ENCODE measurements at regions not wholly inside any gene's neighbourhood (a gene's known extent, or its start where the extent isn't known, plus 50 kb on each side); places are given as distances from the start of the nearest gene placed in this dataset.

GRCh38 chr4:110878956-110879355, 256.1 kb upstream of the PITX2 start:
- no peak for TF ChIP-seq POLR2A (IDR thresholded peaks at IDR 0.05)
- TF ChIP-seq CTCF (IDR thresholded peaks at IDR 0.05) = no peak
- no peak for DNase-seq
- no peak overlapping the region for H3K27ac ChIP-seq
- WGBS, 4 donors = 72 to 79% (median 75%) methylated on average over 3 of the region's 3 CpGs
- H3K9me3 ChIP-seq (replicated peaks in 1 of 3) = no peaks in the 10 kb centered on the region
- H3K4me1 ChIP-seq (replicated peaks in 1 of 2) = no peaks in the 10 kb centered on the region
- H3K27me3 ChIP-seq = no peaks in the 10 kb centered on the region
- H3K36me3 ChIP-seq (replicated peaks in 1 of 2) = no peaks in the 10 kb centered on the region
- intact Hi-C loops (cut with DNase I) = no loop called here
- H3K4me3 ChIP-seq = no peak overlapping the region

GRCh38 chr4:110886270-110886669, 263.4 kb upstream of the PITX2 start:
- Histone ChIP-seq H3K36me3 (replicated peaks in 1 of 2) (no peaks in the 10 kb centered on the region), H3K27me3 (no peaks in the 10 kb centered on the region), H3K4me3 (no peak overlapping the region), H3K27ac (no peak overlapping the region), H3K4me1 (replicated peaks in 1 of 2) (no peaks in the 10 kb centered on the region), H3K9me3 (replicated peaks in 1 of 3) (no peaks in the 10 kb centered on the region)
- intact Hi-C loops (cut with DNase I) = no loop called here
- 78 to 93% (median 80%) methylated on average over 6 of the region's 6 CpGs for WGBS, 4 donors
- TF ChIP-seq CTCF (IDR thresholded peaks at IDR 0.05) (no peak), POLR2A (IDR thresholded peaks at IDR 0.05) (no peak)
- DNase-seq = no peak

DNA sequence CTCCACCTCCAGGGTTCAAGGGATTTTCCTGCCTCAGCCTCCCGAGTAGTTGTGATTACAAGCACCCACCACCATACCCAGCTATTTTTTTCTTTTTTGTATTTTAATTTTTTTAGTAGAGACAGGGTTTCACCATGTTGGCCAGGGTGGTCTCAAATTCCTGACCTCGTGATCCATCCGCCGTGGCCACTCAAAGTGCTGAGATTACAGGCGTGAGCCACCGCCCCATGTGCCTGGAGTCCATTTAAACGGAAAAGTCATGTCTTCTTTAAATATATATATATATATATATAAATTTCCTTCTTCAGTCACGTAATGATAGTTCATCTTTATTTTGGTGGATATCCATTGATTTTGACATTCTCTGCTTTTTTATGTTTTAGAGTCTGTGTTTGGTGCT, 264.0 kb upstream of the PITX2 start:
- Histone ChIP-seq H3K36me3 (replicated peaks in 1 of 2) (no peaks in the 10 kb centered on the region), H3K9me3 (replicated peaks in 1 of 3) (no peaks in the 10 kb centered on the region), H3K27ac (no peak overlapping the region), H3K4me3 (no peak overlapping the region), H3K4me1 (replicated peaks in 1 of 2) (no peaks in the 10 kb centered on the region), H3K27me3 (no peaks in the 10 kb centered on the region)
- intact Hi-C loops (cut with DNase I) = no loop called here
- no peak for DNase-seq
- no peak for TF ChIP-seq POLR2A (IDR thresholded peaks at IDR 0.05)
- no peak for TF ChIP-seq CTCF (IDR thresholded peaks at IDR 0.05)
- WGBS, 4 donors = 79 to 88% (median 85%) methylated on average over 8 of the region's 8 CpGs

GRCh38 chr4:110897784-110898183, 274.9 kb upstream of the PITX2 start:
- Histone ChIP-seq H3K36me3 (replicated peaks in 1 of 2) (no peaks in the 10 kb centered on the region), H3K4me3 (no peak overlapping the region), H3K27me3 (no peaks in the 10 kb centered on the region), H3K9me3 (replicated peaks in 1 of 3) (no peaks in the 10 kb centered on the region), H3K27ac (no peak overlapping the region), H3K4me1 (replicated peaks in 1 of 2) (no peaks in the 10 kb centered on the region)
- WGBS, 4 donors = 41 to 51% (median 46%) methylated on average over 5 of the region's 5 CpGs
- TF ChIP-seq CTCF (IDR thresholded peaks at IDR 0.05) (no peak), POLR2A (IDR thresholded peaks at IDR 0.05) (no peak)
- no peak for DNase-seq
- intact Hi-C loops (cut with DNase I) = no loop called here
